ENCODE measurements at regions not wholly inside any gene's neighbourhood (a gene's known extent, or its start where the extent isn't known, plus 50 kb on each side); places are given as distances from the start of the nearest gene placed in this dataset.
"Not testable (repeated sequence)": the region's sequence is repeated elsewhere in the genome, so short reads cannot be mapped to it uniquely, and the experiment has no call there.

- no peak for DNase-seq (ENCODE audit: low read depth)
These were observed 1633.2 kb upstream of the NUDT12 start for GRCh38 chr5:105195765-105196164.

GRCh38 chr5:105172918-105173317 lies 1610.3 kb upstream of the NUDT12 start:
- no peak for DNase-seq (ENCODE audit: low read depth)

DNA sequence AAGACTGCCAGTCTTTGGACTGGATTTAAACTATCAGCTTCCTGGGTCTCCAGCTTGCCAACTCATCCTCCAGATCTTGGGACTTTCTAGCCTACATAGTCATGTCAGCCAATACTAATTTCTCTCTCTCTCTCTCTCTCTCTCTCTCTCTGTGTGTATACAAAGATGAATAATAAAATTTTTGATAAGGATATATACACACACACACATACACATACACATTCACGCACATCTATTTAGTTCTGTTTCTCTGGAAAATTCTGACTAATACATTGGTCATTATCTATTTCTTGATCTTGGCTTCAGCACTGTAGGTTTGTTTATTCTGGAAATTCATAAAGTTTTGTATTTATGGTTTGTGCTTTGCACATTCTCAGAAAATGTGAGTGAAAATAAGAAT lies 1606.2 kb upstream of the NUDT12 start:
- no peak for DNase-seq (ENCODE audit: low read depth)

GRCh38 chr5:105167092-105167491 lies 1604.5 kb upstream of the NUDT12 start:
- DNase-seq (ENCODE audit: low read depth): no peak

- DNase-seq (ENCODE audit: low read depth): no peak
These were observed 1601.0 kb upstream of the NUDT12 start for GRCh38 chr5:105163547-105163946.

DNA sequence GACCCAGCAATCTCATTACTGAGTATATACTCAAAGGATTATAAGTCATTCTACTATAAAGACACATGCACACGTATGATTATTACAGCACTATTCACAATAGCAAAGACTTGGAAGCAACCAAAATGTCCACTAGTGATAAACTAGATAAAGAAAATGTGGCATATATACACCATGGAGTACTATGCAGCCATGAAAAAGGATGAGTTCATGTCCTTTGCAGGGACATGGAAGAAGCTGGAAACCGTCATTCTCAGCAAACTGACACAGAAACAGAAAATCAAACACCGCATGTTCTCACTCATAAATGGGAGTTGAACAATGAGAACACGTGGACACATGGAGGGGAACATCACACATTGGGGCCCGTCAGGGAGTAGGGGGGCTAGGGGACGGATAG lies 1600.0 kb upstream of the NUDT12 start:
- DNase-seq (ENCODE audit: low read depth): not testable (repeated sequence)

- DNase-seq (ENCODE audit: low read depth): no peak
These were observed 1595.9 kb upstream of the NUDT12 start for GRCh38 chr5:105158526-105158925.

DNA sequence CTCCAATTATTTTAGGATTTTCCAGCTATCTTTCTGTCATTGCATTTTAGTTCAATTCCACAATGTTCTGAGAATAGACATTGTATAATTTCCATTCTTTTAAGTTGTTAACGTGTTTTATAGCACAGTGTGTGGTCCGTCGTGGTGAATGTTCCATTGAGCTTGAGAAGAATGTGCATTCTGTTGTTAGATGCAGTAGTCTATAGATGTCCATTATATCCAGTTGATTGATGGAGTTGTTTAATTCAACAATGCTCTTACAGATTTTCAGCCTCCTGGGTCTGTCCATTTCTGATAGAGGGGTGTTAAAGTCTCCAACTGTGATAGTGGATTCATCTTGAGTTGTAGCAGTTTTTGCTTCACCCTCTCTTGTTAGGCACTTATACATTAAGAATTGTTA lies 1587.7 kb upstream of the NUDT12 start:
- DNase-seq (ENCODE audit: low read depth): no peak

DNA sequence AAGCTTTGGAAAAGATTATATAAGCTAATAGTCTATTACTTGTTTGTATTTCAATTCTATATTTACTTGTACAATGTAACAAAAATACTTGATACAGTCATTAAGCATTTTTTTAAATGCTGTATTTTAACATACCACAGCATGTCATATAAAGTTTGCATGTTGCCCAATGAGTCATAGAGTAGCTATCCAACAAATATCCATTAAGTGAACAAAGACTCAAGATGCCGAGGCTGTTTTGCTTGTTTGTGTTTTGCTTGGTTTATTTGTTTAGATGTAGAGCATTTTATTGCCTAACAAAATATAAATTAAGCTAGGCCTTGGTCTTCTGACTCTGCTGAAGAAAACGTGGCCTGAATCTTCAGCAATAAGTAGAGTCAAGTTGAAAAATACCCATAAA lies 1584.3 kb upstream of the NUDT12 start:
- DNase-seq (ENCODE audit: low read depth): no peak

DNA sequence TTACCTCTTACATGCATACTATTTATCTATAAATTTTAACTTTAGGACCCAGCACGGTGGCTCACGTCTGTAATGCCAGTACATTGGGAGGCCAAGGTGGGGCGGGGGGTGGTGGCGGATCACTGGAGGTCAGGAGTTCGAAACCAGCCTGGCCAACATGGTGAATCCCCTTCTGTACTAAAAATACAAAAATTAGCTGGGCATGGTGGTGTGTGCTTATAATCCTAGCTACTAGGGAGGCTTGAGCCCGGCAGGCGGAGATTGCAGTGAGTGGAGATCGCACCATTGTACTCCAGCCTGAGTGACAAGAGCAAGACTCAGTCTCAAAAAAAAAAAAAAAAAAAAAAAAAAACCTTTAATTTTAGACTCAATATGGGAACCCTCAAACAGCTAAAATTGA lies 1582.6 kb upstream of the NUDT12 start:
- DNase-seq (ENCODE audit: low read depth): no peak

- DNase-seq (ENCODE audit: low read depth): no peak
These were observed 1571.7 kb upstream of the NUDT12 start for GRCh38 chr5:105134328-105134727.

DNA sequence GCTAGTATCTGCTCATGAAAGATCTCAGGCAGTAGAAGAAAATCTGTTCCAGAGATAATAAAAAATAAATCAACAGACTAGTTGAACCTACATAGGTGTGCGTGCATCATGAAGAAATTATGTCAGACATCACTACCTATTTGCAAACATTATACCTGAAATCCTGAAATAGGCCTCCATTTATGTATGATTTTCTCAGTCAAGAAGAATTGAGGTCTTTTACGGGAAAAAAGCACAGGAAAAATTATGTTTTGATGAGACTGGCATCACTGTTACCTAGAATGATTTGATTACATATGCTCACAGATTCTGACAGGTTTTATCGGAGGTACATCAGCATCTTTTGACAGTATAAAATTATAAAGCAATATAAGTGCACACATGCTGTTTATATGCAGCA lies 1570.5 kb upstream of the NUDT12 start:
- DNase-seq (ENCODE audit: low read depth): no peak

DNA sequence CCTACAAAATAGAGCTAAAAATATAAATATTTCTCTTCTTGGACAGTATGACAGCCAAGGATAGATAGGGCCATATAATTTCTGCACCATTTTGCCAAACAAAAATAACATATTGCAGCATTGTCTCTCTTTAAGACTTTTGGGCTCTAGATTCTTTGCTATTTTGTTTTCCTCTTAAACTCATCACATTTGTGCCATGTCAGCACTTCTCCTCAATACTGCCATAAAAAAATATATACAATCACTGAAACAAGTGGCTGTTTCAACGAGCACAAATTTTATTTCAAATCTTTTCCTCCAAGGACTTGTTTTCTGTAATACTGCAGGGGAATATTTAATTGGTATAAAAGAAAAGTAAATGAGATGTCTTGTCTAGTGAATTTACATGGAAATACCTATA lies 1570.0 kb upstream of the NUDT12 start:
- no peak for DNase-seq (ENCODE audit: low read depth)

DNA sequence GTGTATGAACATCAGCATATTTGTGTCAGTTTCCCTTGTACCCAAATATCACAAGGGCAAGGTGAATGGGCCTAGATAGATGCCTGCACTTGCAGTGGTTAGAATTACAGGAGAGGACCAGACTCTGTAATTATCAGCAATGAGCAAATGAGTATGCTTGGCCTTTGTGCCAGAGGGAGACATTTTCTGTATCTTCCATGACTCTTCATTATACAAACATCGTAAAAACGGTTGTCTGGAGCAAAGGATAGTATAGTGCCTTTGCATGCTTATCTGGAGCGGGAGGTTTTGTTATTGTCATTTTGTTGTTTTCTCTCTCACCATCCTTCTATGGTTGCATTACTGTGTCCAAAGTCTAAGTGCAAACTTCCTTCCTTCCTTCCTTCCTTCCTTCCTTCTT lies 1568.5 kb upstream of the NUDT12 start:
- DNase-seq (ENCODE audit: low read depth): no peak

DNA sequence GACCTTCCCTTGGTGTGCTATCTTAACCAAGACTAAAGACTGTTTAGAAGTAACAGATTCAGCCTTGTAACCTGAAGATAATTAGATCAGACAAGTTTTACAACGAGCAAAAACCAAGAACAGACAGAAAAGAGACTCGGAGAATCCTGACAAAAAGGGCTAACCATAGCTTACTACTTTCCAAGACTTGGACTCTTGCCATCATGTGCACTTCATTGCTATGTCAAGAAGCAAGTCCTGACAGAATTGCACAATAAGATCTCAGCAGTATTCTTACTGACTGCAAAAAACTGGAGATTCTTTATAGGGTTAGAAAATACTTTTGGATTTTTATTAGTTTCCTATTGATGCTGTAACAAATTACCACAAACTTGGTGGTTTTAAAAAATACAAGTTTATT lies 1539.0 kb upstream of the NUDT12 start:
- no peak for DNase-seq (ENCODE audit: low read depth)

DNA sequence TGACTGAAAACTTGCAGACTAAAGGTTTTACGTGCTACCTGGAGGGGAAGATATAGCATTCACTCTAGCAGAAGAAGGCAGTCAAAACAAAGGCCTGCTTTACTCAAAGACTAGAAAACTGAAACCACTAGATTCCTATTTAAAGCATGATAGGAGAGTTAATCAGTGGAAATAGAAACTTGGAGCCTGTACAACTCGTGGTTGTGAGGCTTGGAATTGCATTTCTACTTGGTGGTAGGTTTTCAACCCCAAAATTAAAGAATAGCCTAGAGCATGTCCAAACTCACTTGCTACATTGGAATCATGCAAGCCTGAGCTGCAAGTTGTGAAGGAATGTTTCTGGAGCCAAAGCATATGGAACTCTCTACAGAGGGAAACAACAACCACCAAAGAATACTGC lies 1526.4 kb upstream of the NUDT12 start:
- DNase-seq (ENCODE audit: low read depth): no peak

GRCh38 chr5:105088102-105088501 lies 1525.5 kb upstream of the NUDT12 start:
- DNase-seq (ENCODE audit: low read depth): no peak

DNA sequence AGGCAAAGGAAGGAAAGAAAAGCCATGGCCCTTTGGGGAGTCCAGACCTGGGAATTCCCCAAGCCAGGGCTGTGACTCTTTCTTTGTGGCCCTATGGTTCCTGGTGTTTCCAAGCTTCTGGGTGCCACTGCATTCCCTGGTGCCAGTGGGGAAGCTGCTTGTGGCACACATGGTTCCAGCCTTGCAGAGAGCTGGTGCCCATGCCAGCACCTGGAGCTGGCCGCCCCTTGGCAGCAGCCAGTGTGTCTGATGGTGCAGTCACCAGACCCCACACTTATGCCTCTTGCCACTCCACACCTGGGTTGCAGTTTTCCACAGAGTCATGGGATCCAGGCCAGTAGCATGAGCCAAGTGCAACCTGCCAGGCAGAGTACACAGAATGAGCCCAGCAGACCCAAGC lies 1495.3 kb upstream of the NUDT12 start:
- no peak for DNase-seq (ENCODE audit: low read depth)

DNA sequence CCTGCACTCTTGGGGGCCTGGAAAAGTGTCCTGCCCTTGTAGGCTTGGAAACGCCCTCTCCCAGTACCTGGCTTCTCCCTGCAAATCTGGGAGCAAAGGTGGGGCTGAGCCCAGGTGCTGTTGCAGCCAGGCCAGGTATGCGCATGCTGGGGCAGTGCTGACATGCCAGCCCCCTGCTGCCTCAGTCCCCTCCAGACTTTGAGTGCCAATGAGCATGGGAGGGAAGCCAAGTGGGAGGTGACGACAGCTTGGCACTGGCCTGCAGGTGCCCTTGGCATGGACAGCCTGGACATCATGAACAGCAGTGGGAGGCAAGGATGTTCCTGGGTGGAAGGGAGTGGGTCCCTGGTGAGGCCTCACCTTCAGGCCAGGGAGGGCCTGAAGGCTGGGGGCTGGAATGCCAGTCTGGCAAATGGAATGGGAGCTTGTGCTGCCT lies 1494.4 kb upstream of the NUDT12 start:
- DNase-seq (ENCODE audit: low read depth): no peak

DNA sequence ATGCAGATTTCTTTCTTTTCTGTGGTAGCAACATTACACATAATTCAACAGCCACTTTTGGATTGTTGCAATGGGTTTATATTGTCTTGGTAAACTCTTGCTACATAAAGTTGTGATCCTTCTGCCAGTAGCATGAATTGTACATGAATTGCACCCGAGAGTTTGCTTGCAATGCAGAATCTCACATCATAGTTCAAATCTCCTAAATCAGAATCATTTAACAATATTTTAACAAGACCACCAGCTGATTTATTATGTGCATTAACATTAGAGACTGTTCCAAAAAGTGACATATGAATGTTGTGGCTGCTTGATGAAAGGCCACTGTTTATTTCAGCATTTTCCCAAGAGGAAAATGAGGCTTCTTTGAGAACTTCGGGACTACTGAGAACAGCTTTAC lies 1491.8 kb upstream of the NUDT12 start:
- no peak for DNase-seq (ENCODE audit: low read depth)

DNA sequence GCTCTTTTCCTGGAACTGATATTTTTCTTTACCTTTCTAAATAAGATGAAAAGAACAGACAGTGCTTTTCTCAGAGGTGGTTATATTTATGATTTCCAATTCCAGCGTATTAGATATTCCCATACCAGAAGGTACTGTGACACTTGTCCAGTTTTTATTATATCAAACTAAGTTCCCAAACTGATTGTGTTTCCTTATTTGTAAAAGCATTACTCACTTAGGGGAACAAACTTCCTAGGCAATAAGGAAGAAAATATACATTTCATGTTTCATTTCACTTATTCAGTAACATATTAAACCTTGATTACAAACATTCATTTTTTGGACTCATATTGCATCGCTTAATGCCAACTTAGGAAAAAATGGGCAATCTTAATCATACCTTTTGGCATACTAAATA lies 1480.0 kb upstream of the NUDT12 start:
- no peak for DNase-seq (ENCODE audit: low read depth)

- not testable (repeated sequence) for DNase-seq (ENCODE audit: low read depth)
These were observed 1474.2 kb upstream of the NUDT12 start for GRCh38 chr5:105036814-105037213.

DNA sequence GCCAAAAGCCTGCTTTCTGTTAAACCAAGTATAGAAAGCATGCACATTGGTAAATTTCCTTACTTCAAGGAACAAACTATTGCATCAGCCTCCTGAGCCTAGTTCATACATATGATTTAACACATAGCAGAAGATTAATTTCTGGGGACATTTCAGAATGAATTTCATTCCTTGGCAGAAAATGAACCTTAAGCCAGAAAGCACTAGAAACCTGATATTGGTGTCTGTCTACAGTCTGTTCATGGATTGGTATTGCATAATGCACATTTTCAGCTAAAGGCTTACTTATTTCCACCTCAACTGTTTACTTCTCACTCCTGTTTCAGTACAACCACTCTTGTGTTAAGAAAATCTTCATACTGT lies 1471.8 kb upstream of the NUDT12 start:
- DNase-seq (ENCODE audit: low read depth): no peak

GRCh38 chr5:105033637-105034400 lies 1471.2 kb upstream of the NUDT12 start:
- DNase-seq (ENCODE audit: low read depth): no peak

DNA sequence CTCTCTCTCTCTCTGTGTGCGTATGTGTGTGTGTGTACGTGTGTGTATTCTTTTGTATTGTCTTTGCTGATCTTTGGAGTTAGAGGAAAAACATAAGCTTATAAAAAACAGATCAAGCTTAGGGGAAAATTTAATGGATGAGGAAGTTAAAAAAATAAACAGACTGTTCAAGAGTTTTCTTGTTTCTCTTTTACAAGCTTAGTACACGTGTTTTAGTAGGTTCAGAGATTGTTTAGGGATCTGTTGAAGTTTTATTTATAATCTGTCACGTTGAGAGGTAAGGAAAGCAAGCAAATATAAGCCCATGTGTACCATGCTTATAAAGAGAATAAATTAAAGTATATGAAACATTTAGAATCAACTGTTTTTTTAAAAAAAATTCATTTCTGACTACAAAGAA lies 1470.3 kb upstream of the NUDT12 start:
- no peak for DNase-seq (ENCODE audit: low read depth)
